ENCODE measurements at regions not wholly inside any gene's neighbourhood (a gene's known extent, or its start where the extent isn't known, plus 50 kb on each side); places are given as distances from the start of the nearest gene placed in this dataset.

GRCh38 chr18:46199515-46200147 is 95.4 kb downstream of the HAUS1 start (continued):
- TF ChIP-seq ZNF830 (CRISPR knock-in tag; IDR thresholded peaks at IDR 0.05) = no peak
- TF ChIP-seq KAT8 (IDR thresholded peaks at IDR 0.05; ENCODE audit: low read depth) = no peak
- no peak for TF ChIP-seq PREB (CRISPR knock-in tag; IDR thresholded peaks at IDR 0.05)
- peak; percentile 72 for TF ChIP-seq ARID1B (IDR thresholded peaks at IDR 0.05)
- no peak for TF ChIP-seq ZNF707 (CRISPR knock-in tag; conservative IDR thresholded peaks at IDR 0.05)
- TF ChIP-seq NRF1 (conservative IDR thresholded peaks at IDR 0.05 in 1 of 2, IDR thresholded peaks at IDR 0.05 in 1 of 2) = no peak
- 0 out of 2 replicates have a peak, but pooled peaks have one; percentile 52 for TF ChIP-seq LEF1 (IDR thresholded peaks at IDR 0.05)
- TF ChIP-seq TCF3 (CRISPR knock-in tag; IDR thresholded peaks at IDR 0.05) = no peak
- TF ChIP-seq ZNF318 (IDR thresholded peaks at IDR 0.05; ENCODE audit: borderline replicate concordance in 1 of 2, low read depth in 1 of 2) = no peak
- no peak for TF ChIP-seq EZH2 (IDR thresholded peaks at IDR 0.05; ENCODE audit: borderline replicate concordance, low read depth, low read length)
- no peak for TF ChIP-seq EGR1 (conservative IDR thresholded peaks at IDR 0.05)
- peak; percentile 90 for TF ChIP-seq ADNP (tag; IDR thresholded peaks at IDR 0.05)
- TF ChIP-seq NR4A1 (CRISPR knock-in tag; IDR thresholded peaks at IDR 0.05) = no peak
- TF ChIP-seq NR4A1 (tag; IDR thresholded peaks at IDR 0.05) = no peak
- TF ChIP-seq HIVEP1 (CRISPR knock-in tag; IDR thresholded peaks at IDR 0.05) = no peak
- no peak for TF ChIP-seq NR2C2 (CRISPR knock-in tag; IDR thresholded peaks at IDR 0.05)
- 0 out of 2 replicates have a peak, but pooled peaks have one; percentile 5 for TF ChIP-seq NR2C2 (tag; IDR thresholded peaks at IDR 0.05)
- TF ChIP-seq ELF4 (CRISPR knock-in tag; IDR thresholded peaks at IDR 0.05) = no peak
- TF ChIP-seq BCL6 (CRISPR knock-in tag; IDR thresholded peaks at IDR 0.05) = no peak
- TF ChIP-seq ZNF449 (CRISPR knock-in tag; IDR thresholded peaks at IDR 0.05) = no peak
